HG02973 (cell line): ENCODE measurements at regions not wholly inside any gene's neighbourhood (a gene's known extent, or its start where the extent isn't known, plus 50 kb on each side); places are given as distances from the start of the nearest gene placed in this dataset.
"Not testable (repeated sequence)": the region's sequence is repeated elsewhere in the genome, so short reads cannot be mapped to it uniquely, and the experiment has no call there.

Experiments used
- ATAC-seq: cut with Tn5 transposase; IDR thresholded peaks from one replicate; pipeline ENCODE4 v1.9.1; 2021; ENCODE audit warnings: moderate library complexity; ENCODE audit not compliant: unreplicated experiment

- ATAC-seq: not testable (repeated sequence)
Measured at GRCh38 chr16:29115802-29116141, 130.9 kb downstream of the LAT start.

- not testable (repeated sequence) for ATAC-seq
Measured at GRCh38 chr16:29114989-29115801, 130.3 kb downstream of the LAT start.

- no peak for ATAC-seq
Measured at GRCh38 chr16:29114574-29114973, 129.7 kb downstream of the LAT start.

- not testable (repeated sequence) for ATAC-seq
Measured at GRCh38 chr16:29113446-29113845, 128.6 kb downstream of the LAT start.

- ATAC-seq: no peak
Measured at GRCh38 chr16:29112755-29113347, 128.0 kb downstream of the LAT start.

GRCh38 chr16:29111901-29112680, 127.2 kb downstream of the LAT start:
- not testable (repeated sequence) for ATAC-seq

- no peak for ATAC-seq
Measured at GRCh38 chr16:29111421-29111820, 126.6 kb downstream of the LAT start.

GRCh38 chr16:29108625-29109169, 123.8 kb downstream of the LAT start:
- not testable (repeated sequence) for ATAC-seq

GRCh38 chr16:29107299-29107698, 122.4 kb downstream of the LAT start:
- ATAC-seq: no peak

- ATAC-seq: not testable (repeated sequence)
Measured at GRCh38 chr16:29106259-29106908, 121.5 kb downstream of the LAT start.

GRCh38 chr16:29104600-29104999, 119.7 kb downstream of the LAT start:
- not testable (repeated sequence) for ATAC-seq

- ATAC-seq: not testable (repeated sequence)
Measured at GRCh38 chr16:29097965-29098364, 113.1 kb downstream of the LAT start.

- not testable (repeated sequence) for ATAC-seq
Measured at GRCh38 chr16:29094729-29095624, 110.1 kb downstream of the LAT start.

GRCh38 chr16:29094325-29094724, 109.5 kb downstream of the LAT start:
- not testable (repeated sequence) for ATAC-seq

- ATAC-seq: not testable (repeated sequence)
Measured at GRCh38 chr16:29089679-29090078, 104.8 kb downstream of the LAT start.

GRCh38 chr16:29087673-29088072, 102.8 kb downstream of the LAT start:
- not testable (repeated sequence) for ATAC-seq

GRCh38 chr16:29081829-29082639, 97.2 kb downstream of the LAT start:
- ATAC-seq: peak; percentile 58

- ATAC-seq: peak; percentile 81
Measured at GRCh38 chr16:29074554-29075402, 89.9 kb downstream of the LAT start.
